GM12873 (cell line): ENCODE measurements at regions not wholly inside any gene's neighbourhood (a gene's known extent, or its start where the extent isn't known, plus 50 kb on each side); places are given as distances from the start of the nearest gene placed in this dataset.

ENCODE experiments used
- TF ChIP-seq, protein P1 (sequence below): IDR thresholded peaks from 2 replicates; pipeline ENCODE4 v1.5.1; 2012; ENCODE audit warnings: low read depth, mild to moderate bottlenecking, moderate library complexity, low read length, control low read depth; ENCODE audit not compliant: insufficient read depth; ENCODE audit errors: missing control alignments

DNA sequence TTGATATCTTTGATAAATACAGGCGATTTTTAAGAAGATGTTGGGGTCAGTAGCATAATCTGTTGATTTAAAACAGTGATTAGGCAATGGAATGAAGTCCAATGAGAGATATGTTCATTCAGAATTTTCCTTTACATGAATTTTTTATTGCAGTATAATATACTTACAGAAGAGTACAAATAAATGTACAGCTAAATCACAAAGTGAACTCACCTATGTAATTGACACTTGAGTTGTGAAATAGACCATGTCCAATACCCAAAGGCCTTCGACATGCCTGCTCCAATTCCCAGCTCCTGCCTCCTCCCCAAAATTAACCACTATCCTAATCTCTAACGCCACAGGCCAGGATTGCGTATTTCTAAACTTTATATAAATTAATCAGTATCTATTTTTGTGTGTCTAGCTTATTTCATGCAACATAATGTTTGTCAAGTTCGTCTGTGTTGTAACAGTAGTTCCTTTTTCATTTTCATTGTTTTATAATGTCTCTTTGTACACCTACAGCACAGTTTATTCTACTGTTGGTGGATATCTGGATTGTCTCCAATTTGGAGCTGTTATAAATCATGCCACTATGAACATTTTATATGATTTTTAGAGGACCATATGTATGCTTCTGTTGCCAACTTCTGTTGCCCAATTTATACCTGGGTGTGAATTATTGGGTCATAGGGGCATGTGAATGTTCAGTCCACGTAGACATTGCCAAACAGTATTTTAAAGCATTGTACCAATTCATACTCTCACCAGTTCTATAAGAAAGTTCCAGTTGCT, 208.3 kb downstream of the TLE1 start:
- TF ChIP-seq, protein P1, sequence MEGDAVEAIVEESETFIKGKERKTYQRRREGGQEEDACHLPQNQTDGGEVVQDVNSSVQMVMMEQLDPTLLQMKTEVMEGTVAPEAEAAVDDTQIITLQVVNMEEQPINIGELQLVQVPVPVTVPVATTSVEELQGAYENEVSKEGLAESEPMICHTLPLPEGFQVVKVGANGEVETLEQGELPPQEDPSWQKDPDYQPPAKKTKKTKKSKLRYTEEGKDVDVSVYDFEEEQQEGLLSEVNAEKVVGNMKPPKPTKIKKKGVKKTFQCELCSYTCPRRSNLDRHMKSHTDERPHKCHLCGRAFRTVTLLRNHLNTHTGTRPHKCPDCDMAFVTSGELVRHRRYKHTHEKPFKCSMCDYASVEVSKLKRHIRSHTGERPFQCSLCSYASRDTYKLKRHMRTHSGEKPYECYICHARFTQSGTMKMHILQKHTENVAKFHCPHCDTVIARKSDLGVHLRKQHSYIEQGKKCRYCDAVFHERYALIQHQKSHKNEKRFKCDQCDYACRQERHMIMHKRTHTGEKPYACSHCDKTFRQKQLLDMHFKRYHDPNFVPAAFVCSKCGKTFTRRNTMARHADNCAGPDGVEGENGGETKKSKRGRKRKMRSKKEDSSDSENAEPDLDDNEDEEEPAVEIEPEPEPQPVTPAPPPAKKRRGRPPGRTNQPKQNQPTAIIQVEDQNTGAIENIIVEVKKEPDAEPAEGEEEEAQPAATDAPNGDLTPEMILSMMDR, result no peak

DNA sequence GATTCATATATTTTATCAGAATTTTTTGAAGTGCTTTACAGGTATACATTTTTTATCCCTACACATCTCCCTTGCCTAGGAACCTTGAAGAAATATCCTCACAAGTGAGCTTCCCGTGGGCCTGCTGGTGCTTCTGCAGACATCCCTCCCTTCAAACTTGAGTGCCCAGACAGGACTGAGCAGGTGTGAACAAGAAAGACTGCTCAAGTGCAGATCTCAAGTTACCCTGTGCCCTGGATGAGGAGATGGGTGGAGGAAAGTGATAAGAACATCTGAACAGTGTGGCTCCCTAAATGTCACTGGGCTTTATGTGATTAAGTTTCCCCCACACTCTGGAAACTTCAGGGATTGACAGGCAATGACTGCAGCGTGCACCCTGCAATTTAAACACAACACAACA, 209.8 kb downstream of the TLE1 start:
- TF ChIP-seq, protein P1, result no peak

DNA sequence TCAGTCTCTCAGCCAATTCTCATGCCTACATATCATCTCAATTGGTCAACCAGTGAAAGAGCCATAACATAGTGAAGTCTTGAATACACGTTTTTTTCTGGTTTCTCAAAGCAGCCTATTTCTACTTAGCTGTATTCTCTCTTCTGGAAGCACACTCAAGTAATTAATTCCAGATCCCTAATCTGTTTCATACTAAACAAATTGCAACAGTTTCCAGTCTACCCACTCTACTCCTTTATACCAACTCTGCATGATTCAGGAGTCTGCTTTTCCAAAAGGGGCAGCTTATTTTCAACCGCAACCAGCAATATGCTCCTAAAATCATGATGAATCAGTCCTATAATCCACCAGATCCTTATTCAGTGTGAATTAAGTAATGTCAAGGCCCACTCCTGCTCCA, 211.7 kb downstream of the TLE1 start:
- TF ChIP-seq, protein P1, result no peak

DNA sequence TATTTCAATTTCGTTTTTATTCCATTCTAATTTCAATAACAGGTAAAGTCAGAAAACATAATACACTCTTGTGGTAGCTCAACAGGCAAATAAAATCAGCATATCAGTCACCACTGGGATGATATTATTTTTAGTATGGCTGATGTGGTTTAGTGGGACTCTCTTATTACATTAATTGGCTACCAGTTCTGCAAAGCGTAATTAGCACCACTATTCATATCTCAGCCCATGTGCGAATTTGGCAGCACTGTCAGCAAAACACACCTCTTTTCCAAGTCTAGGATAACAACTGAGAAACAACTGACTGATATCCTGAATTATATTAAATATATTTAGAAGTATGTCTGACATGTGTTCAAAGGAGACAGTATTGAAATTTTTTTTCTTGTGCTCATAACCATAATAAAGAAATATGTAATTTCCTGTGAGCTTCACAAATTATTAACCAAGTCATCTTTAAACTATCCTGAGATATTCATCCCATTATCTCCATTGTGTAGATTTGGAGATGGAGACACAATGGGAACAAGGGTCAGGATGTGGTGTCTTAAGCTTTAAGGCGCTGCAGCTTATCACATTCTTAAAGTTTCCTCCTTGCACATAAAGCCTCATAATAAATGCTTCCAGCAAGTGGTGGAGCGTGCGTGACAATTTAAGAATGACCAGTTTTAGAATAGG, 212.4 kb downstream of the TLE1 start:
- TF ChIP-seq, protein P1, result no peak

- TF ChIP-seq, protein P1, result no peak
Observed at GRCh38 chr9:81474792-81475191, 214.6 kb downstream of the TLE1 start.

DNA sequence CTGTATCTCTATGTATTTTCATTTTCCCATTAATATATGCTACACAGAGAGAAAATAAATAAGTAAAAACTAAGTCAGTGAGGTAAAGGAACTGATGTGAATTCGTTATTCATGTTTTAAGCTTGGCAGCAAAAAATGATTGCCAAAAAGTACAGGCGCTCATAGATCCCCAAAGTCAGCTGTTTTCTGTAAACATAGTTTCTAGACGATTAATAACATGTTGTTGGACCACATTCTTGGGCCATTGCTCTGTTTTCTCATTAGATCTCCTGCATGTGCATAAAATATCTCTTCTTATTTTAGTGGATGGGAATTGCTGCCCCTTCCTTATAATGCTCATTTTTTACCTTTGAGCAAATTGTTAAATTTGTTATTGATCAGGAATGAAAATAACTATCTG, 215.2 kb downstream of the TLE1 start:
- TF ChIP-seq, protein P1, result no peak

- TF ChIP-seq, protein P1, result no peak
Observed at GRCh38 chr9:81473708-81474107, 215.6 kb downstream of the TLE1 start.
